OCI-LY1 (cell line): ENCODE measurements at regions not wholly inside any gene's neighbourhood (a gene's known extent, or its start where the extent isn't known, plus 50 kb on each side); places are given as distances from the start of the nearest gene placed in this dataset.

Experiments
- CTCF ChIP-seq: fragments of 200-600 bp; sonication (generic), shearing (Covaris generic); IDR thresholded peaks from 2 replicates; pipeline ENCODE4 v1.5.1; 2017; ENCODE audit warnings: mild to moderate bottlenecking, antibody characterized with exemption, low read length, moderate library complexity, mixed read lengths
- EZH2 ChIP-seq: fragments of 200-600 bp; sonication (generic), shearing (Covaris generic); IDR thresholded peaks from 2 replicates; pipeline ENCODE4 v1.8.0; 2017; ENCODE audit warnings: borderline replicate concordance, mixed run types, mild to moderate bottlenecking, antibody characterized with exemption, low read length, moderate library complexity, mixed read lengths

GRCh38 chr16:86349338-86349900 is 160.9 kb upstream of the FOXF1 start:
- TF ChIP-seq CTCF (no peak), EZH2 (no peak)
